ENCODE measurements at regions not wholly inside any gene's neighbourhood (a gene's known extent, or its start where the extent isn't known, plus 50 kb on each side); places are given as distances from the start of the nearest gene placed in this dataset.

GRCh38 chr4:163744861-163745260 is 250.4 kb downstream of the TMA16 start:
- H3K27me3 ChIP-seq (replicated peaks; ENCODE audit: control insufficient read depth, insufficient read depth, low read length), result no peaks in the 10 kb centered on the region
- TF ChIP-seq CTCF (IDR thresholded peaks at IDR 0.05; ENCODE audit: insufficient read depth, low read length, poor library complexity, severe bottlenecking), result no peak
- no peak overlapping the region for H3K4me3 ChIP-seq (replicated peaks; ENCODE audit: low read depth, low read length)
- DNase-seq (ENCODE audit: extremely low read depth, insufficient read length), result peak; percentile 54
- H3K36me3 ChIP-seq (ENCODE audit: control insufficient read depth, insufficient read depth, low read length), result no peaks in the 10 kb centered on the region

GRCh38 chr4:163747293-163747692 is 252.8 kb downstream of the TMA16 start:
- TF ChIP-seq CTCF (IDR thresholded peaks at IDR 0.05; ENCODE audit: insufficient read depth, low read length, poor library complexity, severe bottlenecking), result no peak
- no peak for DNase-seq (ENCODE audit: extremely low read depth, insufficient read length)
- no peak overlapping the region for H3K4me3 ChIP-seq (replicated peaks; ENCODE audit: low read depth, low read length)
- no peaks in the 10 kb centered on the region for H3K36me3 ChIP-seq (ENCODE audit: control insufficient read depth, insufficient read depth, low read length)
- H3K27me3 ChIP-seq (replicated peaks; ENCODE audit: control insufficient read depth, insufficient read depth, low read length), result no peaks in the 10 kb centered on the region

GRCh38 chr4:163747886-163748285 is 253.4 kb downstream of the TMA16 start:
- no peak for DNase-seq (ENCODE audit: extremely low read depth, insufficient read length)

GRCh38 chr4:163748449-163748848 is 254.0 kb downstream of the TMA16 start:
- no peak for DNase-seq (ENCODE audit: extremely low read depth, insufficient read length)
- no peak overlapping the region for H3K4me3 ChIP-seq (replicated peaks; ENCODE audit: low read depth, low read length)
- TF ChIP-seq CTCF (IDR thresholded peaks at IDR 0.05; ENCODE audit: insufficient read depth, low read length, poor library complexity, severe bottlenecking), result no peak
- H3K36me3 ChIP-seq (ENCODE audit: control insufficient read depth, insufficient read depth, low read length), result no peaks in the 10 kb centered on the region
- no peaks in the 10 kb centered on the region for H3K27me3 ChIP-seq (replicated peaks; ENCODE audit: control insufficient read depth, insufficient read depth, low read length)

More at GRCh38 chr4:163747886-163748285, 253.4 kb downstream of the TMA16 start:
- no peak for TF ChIP-seq CTCF (IDR thresholded peaks at IDR 0.05; ENCODE audit: insufficient read depth, low read length, poor library complexity, severe bottlenecking)
- H3K27me3 ChIP-seq (replicated peaks; ENCODE audit: control insufficient read depth, insufficient read depth, low read length), result no peaks in the 10 kb centered on the region
- H3K36me3 ChIP-seq (ENCODE audit: control insufficient read depth, insufficient read depth, low read length), result no peaks in the 10 kb centered on the region
- no peak overlapping the region for H3K4me3 ChIP-seq (replicated peaks; ENCODE audit: low read depth, low read length)

GRCh38 chr4:163755013-163755412 is 260.5 kb downstream of the TMA16 start:
- Histone ChIP-seq H3K36me3 (ENCODE audit: control insufficient read depth, insufficient read depth, low read length) (no peaks in the 10 kb centered on the region), H3K27me3 (replicated peaks; ENCODE audit: control insufficient read depth, insufficient read depth, low read length) (no peaks in the 10 kb centered on the region), H3K4me3 (replicated peaks; ENCODE audit: low read depth, low read length) (peak overlapping the region; percentile 13; the same call in 1 of the 2 replicates)
- DNase-seq (ENCODE audit: extremely low read depth, insufficient read length), result no peak
- TF ChIP-seq CTCF (IDR thresholded peaks at IDR 0.05; ENCODE audit: insufficient read depth, low read length, poor library complexity, severe bottlenecking), result peak; percentile 61

GRCh38 chr4:163757219-163757618 is 262.7 kb downstream of the TMA16 start:
- Histone ChIP-seq H3K4me3 (replicated peaks; ENCODE audit: low read depth, low read length) (no peak overlapping the region), H3K27me3 (replicated peaks; ENCODE audit: control insufficient read depth, insufficient read depth, low read length) (no peaks in the 10 kb centered on the region), H3K36me3 (ENCODE audit: control insufficient read depth, insufficient read depth, low read length) (no peaks in the 10 kb centered on the region)
- DNase-seq (ENCODE audit: extremely low read depth, insufficient read length), result no peak
- no peak for TF ChIP-seq CTCF (IDR thresholded peaks at IDR 0.05; ENCODE audit: insufficient read depth, low read length, poor library complexity, severe bottlenecking)

Measured in GM06990 (cell line).